Muscle of back (tissue), 3 donors: ENCODE measurements at regions not wholly inside any gene's neighbourhood (a gene's known extent, or its start where the extent isn't known, plus 50 kb on each side); places are given as distances from the start of the nearest gene placed in this dataset.
"Not testable (repeated sequence)": the region's sequence is repeated elsewhere in the genome, so short reads cannot be mapped to it uniquely, and the experiment has no call there.

ENCODE experiments used
- DNase-seq, 3 donors: peaks; one replicate each; pipeline versions ENCODE4 v3.0.0 to v3.0.0-alpha.2; 2013

DNA sequence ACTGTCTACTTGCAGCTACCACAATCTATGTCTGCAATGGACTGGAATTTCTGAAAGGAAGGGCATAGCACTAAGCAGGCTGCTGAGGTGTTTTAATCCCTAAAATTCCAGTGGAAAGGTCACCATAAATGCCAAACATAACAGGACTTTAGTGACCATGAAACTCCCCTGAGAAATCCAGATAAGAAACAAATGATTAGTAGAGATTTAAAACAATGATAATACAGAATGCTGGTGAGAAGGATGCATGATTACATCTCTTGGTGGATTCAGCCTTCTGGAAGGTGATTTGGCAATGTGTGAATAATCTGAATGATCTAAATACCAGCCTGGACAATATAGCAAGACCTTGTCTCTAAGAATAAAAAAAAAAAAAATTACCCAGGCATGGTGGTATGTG lies 475.0 kb upstream of the CBLB start:
- DNase-seq: no peak

DNA sequence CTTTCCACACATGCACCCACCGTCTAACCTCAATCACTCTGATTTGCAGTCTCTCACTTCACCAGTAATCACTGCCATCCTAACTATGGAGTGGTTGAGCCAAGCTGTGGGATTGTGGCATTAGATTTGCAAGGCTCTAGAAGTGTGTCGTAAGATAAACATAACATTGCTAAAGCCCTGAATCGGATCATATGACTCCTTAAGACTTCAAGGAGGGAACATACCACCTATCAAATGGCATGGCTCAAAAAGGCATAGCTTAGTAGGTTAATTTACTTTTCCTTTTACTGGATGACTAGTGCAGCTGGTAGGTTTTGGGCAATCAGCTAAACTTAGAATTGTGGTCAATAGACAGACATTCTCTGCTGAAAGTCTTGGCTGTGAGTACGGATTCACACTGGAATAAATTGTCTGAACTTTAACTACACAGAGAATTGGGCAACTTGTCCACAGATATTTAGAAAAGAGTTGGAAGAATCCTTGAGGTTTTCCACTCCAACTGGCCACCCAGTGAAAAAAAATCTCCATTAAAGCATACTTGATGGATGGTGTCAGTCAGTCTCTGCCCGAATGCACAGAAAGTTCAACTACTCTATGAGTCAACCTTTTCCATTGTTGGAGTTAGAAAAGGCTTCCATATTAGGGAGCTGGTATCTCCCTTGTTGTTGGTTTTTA lies 476.7 kb upstream of the CBLB start:
- peak in 2 of 3 donors; percentile 27 to 93 for DNase-seq

DNA sequence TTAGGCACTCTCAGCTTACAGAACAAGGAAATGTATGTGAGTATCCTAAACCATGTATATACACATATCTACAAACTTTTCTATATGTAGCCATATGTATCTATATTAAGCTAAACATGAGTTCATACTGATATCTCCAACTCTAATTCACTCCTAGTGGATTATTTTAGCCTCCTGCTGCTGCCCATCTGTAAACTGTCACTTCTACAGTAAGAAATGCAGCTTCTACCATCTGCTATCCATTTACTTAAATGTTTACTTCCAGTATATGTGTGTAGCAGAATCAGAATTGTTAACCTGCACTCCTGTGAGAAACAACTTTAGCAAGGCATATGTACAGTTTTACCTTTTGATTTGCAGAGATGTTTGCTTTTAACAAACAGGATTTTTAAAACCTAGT lies 478.5 kb upstream of the CBLB start:
- DNase-seq: peak in 1 of 3 donors; percentile 24

DNA sequence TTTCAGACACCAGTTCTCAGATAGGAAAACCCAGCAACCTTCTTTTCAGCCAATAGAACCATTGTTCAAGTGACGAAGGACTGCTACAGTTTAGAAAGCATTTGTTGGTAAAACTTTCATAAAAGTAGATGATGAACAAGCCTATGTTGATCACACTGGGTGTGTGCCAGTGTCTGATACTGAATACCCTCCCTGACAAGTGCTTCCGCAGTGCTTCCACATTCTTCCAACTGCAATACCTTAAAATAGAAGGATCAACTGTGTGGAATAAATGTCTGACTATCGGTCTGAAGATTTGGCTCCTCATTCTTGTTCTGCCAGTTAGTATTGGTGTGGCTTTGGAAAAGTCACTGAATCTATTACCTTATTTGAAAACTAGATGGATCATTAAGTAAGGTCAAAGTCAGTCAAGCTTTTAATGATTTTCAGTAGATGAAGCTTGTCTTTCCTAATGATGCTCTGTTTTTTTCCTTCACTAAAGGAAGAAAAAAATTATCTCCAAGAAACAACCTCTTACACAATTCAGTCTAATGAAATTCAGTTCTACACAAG lies 479.4 kb upstream of the CBLB start:
- DNase-seq: peak in 2 of 3 donors; percentile 20 to 41

DNA sequence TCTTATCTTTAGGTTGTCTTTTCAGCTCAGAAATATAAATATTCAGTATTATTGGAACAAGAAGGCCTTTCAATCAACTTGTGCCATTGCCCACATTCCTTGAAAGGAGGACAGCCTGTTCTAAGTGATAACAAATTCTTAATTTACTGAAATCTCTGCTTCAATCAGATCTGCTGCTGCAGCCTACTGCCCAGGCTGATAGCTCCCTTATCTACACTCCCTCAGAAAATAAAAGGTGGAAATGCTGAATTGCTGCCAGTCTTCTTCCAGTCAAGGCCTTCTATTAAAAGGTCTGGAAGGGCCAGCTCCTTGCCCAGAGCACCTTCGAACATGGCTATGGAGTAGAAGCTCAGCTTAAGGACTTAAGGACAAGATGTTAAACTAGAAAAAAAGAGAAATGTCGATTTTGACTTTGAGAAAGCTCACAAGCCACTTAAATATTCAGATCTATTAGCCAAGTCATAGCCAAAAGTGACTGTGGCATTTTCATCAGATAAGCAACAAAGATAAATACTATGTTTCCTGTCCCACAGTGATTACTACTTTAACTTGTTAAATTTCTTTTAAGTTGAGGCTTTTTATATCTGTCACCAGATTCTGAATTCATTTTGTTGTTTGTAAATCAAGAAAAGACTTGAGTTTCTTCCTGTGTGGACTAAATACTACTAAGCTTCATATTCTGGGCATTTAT lies 480.5 kb upstream of the CBLB start:
- no peak for DNase-seq

DNA sequence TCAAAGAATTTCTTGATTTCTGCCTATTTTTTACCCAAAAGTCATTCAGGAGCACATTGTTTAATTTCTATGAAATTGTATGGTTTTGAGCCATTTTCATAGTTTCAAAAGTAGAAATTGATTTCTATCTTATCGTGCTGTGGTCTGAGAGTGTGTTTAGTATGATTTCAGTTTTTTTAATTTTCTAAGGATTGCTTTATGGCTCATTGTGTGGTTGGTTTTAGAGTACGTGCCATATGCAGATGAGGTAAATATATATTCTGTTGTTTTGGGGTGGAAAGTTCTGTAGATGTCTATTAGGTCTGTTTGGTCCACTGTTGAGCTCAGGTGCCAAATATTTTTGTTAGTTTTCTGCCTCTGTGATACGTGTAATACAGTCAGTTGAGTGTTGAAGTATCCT lies 487.1 kb upstream of the CBLB start:
- no peak for DNase-seq

DNA sequence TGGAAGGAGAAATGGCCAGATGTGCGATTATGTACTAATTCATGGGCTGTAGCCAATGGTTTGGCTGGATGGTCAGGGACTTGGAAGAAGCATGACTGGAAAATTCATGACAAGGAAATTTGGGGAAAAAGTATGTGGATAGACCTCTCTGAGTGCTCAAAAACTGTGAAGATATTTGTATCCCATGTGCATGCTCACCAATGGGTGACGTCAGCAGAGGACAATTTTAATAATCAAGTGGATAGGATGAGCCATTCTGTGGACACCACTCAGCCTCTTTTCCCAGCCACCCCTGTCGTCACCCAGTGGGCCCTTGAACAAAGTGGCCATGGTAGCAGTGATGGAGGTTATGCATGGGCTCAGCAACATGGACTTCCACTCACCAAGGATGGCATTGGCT lies 490.9 kb upstream of the CBLB start:
- no peak for DNase-seq

DNA sequence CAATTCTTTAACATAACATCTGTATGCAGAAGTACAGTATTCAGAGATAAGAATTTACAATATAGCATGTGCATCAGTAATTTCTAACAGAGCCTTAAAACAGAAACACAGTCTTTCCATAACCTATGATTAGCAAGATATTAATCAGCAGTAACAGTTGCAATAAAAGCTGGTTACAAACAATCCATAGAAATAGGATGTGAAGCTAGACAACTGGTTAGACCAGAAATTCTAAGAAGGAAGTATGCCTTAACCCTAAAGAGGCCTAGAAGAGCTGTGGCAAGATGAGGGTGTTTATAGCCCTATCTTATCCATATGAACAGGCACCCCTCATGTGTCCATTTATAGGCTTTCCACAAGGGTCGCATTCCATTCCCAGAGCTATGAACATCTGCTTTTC lies 492.1 kb upstream of the CBLB start:
- not testable (repeated sequence) for DNase-seq

DNA sequence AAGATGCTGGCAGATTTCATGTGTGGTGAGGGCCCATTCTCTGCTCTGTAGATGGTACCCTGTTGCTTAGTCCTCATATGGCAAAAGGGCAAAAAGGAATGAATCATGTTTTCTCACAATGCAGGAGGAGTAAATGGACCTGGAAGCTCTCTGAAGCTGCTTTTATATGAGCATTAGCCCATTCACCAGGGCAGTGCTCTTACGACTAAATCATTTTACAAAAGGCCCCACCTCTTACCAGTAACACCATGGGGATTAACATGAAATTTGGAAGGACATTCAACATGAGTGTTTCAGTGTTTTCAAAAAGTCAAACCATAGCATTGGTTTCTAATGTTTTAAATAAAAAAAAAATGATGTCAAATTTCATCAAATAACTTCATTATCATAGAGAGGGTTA lies 495.7 kb upstream of the CBLB start:
- DNase-seq: no peak

DNA sequence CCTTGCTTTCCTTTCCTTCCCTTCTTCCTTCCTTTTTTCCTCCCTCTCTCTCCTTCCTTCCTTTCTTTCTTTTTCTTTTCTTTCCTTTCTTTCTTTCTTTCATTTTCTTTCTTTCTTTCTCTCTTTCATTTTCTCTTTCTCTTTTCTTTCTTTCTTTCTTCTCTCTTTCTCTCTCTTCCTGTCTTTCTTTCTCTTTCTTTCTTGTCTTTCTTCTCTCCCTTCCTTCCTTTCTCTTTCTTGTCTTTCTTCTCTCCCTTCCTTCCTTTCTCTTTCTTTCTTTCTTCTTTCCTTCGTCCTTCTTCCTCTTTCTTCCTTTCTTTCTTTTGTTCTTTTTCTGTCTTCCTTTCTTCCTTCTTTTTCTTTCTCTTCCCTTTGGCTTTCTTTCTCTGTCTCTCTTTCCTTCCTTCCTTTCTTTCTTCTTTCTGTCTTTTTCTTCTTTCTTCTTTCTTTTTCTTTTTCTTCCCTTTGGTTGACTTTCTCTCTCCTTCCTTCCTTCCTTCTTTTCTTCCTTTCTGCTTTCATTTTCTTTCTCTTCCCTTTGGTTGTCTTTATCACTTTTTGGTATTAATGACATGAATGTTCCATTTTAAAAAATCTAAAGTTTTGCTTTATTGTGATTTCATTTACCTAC lies 496.4 kb upstream of the CBLB start:
- DNase-seq: no peak

DNA sequence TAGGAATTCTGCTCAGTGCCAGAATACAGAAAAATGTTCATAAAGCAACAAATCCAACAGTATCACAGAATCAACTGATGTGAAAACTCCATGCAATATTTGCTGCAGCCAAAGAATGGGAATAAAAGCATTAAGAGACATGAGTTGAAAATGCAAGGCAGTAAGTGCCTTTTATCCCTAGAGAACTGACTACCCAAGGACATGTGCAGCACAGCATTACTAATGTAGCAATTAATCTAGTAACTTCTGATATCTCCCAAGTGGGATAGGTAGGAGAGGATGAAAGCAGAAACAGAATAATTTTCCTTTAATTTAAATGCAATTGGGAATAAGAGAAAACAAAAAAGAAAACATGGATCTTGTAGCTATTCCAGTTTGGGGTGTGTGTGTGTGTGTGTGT lies 497.5 kb upstream of the CBLB start:
- no peak for DNase-seq

DNA sequence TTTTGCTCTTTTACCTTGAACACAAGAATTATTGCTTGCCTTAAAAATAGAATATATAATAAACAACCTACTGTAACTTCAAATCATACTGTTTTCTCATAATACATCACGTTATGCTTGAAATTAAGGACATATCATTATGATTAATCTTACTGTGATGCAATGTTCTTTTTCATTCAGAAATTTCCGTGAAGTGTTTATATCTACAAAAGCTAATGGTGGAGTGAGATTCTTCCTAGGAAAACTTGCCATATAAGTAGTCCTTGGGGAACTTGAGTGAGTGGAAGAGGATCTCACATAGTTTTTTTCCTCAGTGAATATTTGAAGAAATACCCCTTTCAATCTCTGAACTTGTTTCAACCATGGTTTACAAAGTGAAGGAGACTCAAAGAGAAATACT lies 498.7 kb upstream of the CBLB start:
- DNase-seq: no peak

DNA sequence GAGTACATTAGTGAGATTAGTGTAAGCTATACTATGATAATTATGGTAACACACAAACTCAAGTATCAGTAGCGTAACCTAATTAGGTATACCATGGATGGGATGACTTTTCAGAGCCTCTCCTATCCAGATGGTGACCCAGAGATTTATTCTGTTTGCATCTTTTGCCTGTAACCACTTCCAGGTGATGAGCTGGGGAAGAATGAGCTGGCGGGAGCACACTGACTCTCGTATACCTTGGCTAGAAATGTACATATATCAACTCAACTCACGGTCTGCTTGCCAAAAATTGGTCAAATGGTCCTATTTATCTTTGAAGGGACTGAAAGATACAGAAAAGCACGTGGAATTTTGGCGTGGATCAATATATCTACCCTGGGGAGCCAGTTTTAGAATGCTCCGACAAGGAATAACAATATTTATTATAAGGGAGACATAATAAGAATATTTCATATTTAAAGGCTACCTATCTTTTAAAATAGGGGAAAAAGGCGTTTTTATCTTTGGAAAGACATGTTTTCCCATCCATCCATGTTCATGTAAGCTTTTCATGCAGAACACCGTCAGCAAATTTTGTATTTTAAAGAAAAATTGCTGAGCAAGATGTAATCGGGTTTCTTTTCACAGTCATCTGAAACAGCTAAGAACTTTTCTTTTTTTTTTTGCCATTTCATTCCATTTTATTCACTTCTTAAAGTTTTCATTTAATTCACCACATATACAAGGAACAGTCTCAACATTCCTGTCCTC lies 502.6 kb upstream of the CBLB start:
- DNase-seq: no peak

DNA sequence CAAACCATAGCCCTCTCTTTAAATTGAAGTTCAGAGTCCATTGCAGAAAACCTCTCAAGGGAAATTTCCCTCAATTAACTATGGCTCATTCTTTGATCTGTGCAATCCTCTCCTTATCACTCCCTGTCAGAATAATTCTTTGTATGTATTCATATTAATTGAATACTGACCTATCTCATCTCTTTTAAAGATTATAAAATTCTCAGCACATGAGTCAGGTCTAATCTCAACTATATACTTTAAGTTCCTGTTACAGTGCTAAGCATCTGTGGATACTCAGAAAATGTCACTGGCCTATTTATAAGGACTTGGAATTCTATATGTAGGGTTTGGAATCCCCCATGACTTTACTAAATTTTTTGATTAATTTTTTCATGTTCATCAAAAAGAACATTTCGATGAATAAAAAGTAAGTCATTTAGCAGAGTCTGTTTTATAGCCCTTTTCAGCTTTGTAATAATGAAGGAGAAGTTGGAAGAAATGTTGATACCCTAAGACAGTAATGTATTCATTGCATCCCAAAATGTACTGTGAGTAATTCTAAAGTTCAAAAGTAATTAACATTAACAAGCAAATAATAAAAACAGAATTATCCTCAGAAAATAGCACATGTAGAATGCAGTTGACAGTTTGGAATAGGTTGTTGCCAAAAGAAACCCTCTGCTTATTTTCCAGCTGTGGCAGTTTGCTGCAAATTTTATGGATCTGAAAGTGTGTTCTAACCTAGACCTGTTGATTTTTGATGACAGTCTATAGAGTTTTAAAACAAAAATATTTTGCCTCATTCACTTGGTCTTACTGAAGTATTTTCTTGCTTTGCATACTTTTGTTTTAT lies 503.4 kb upstream of the CBLB start:
- no peak for DNase-seq

DNA sequence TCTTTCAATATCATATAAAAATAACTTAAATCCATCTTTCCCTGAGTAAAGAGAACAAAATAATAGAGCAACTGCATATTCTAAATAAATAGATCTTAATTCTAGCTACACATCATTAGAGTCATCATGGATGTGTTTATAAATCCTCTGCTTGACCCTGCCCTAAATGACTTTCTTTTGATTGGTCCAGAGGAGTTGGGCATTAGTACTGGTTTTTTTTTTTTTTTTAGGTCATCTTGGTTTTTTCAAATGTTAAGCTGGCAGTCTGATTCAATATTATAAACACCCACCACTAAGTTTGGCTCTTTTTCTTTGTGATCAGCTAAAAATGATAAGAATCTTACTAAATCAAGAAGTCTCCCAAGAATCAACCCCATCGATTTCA lies 504.0 kb upstream of the CBLB start:
- DNase-seq: no peak

DNA sequence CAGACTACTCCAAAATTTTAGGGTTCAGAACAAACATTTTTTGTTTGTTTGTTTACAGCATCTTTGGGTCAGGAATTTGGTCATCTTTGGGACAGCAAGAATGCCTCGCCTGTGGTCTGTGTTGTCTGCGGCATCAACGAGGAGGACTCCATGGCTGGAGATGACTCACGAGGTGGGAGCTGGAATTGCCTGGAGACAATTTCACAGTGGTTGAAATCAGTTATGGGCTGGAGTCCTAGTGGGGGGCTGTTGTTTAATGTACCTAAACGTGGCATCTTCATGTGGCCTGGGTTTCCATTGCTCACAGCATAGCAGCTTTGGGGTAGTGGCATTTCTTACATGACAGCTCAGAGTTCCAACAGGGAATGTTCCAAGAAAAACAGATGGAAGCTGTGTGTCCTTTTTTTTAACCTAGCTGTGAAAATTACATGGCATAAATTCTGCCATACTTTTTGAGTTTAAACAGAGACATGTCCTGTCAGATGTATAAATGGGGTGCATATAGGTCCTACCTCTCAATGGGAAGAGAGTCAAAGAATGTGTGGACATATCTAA lies 507.3 kb upstream of the CBLB start:
- no peak for DNase-seq

DNA sequence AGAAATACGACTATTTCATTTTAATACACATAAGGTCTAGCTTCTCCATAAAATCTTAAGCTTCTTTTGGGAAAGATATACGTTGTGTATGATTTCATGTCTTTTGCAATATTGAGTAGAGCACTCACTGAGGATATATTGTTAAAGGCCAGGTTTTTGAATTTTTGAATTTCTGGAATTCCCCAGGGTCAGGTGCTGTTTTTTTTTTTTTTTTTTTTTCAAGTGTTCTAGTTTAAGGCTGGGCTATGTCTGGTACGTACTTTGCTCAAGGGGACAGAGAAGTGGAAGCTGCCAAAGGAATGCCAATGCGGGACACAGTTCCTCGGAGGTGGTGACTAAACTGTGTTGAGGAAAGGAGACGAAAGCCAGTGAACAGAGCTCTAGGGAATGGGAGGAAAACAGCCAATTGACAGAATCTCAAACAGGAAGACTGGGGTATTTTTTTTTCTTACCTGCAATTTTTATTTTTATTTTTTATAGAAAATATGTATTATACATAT lies 510.5 kb upstream of the CBLB start:
- DNase-seq: no peak

DNA sequence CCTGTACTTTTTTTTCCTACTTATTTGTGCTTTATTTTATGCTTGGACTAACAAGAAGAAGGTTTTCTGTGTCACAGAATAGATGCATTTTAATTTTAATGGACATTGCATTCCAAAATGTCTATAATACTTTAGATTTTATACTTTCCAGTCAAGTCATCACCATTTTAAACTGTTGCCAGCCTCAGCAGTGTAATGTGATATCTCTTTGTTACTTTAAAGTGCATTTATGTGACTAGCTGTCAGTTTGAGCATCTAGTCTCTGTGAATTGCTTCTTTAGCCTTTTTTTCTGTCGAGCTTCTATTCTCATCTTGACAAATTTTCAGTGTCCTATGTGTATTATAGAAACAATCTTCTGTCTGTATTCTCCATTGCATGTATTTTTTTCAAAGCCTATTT lies 511.4 kb upstream of the CBLB start:
- DNase-seq: no peak

DNA sequence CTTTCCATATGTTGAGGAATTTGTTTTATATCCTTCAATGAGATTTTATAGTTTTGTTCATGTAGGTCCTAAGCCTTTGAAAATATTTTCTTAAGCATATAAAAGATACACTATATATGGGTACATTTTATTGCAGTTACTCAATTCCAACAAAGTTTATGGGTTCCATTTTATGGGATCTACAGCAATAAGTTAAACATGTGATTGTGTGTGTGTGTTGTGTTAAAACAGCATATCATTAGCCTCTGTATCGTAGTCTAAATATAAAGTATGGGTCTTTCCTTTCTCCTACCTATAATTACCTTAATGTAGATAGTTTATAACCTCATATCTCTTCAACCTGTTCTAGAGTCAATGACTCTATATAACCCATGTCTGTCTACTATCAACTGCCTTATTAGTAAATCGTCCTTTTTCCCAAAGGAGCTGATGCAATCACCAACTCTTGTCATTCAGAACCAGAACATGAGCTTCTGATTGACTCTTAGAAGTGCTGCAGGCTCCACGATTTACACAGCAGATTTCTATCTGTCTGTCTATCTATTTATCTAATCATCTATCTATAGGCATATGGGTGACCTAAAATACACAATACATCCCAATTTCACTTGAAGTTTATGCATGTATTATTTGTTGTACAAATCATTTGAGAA lies 512.6 kb upstream of the CBLB start:
- DNase-seq: no peak

DNA sequence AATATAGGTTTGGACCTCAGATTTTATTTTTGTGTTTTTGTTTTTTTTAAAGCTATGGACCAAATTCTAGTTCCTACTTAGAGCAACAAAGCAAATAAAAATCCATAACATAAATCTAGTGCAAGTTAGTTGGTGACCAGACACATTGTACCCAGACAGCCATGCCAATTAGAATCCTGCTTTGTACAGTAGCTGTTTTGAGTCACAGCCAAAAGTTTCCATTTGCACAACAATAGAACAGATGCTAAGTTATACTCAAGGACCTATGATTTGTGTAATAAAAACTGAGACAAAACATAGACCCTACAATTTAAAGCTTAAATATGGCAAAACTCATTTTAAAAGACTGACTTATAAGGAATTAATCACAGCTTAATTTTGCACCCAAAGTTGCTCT lies 513.1 kb upstream of the CBLB start:
- DNase-seq: no peak
